ENCODE measurements at regions not wholly inside any gene's neighbourhood (a gene's known extent, or its start where the extent isn't known, plus 50 kb on each side); places are given as distances from the start of the nearest gene placed in this dataset.
"Not testable (repeated sequence)": the region's sequence is repeated elsewhere in the genome, so short reads cannot be mapped to it uniquely, and the experiment has no call there.

GRCh38 chr17:16838287-16838686 lies 133.6 kb downstream of the TNFRSF13B start:
- H3K4me3 ChIP-seq (ENCODE audit: insufficient read length, low read depth); H3K9me3 ChIP-seq (ENCODE audit: insufficient read depth, low read length); H3K27me3 ChIP-seq (ENCODE audit: insufficient read depth, insufficient read length); DNase-seq (ENCODE audit: low read depth, low spot score); H3K36me3 ChIP-seq (ENCODE audit: insufficient read depth, insufficient read length, low read length); H3K4me1 ChIP-seq (ENCODE audit: insufficient read depth, insufficient read length); H3K9ac ChIP-seq (ENCODE audit: insufficient read length, low read depth): not testable (repeated sequence)

- not testable (repeated sequence) for H3K4me1 ChIP-seq (ENCODE audit: insufficient read depth, insufficient read length); H3K4me3 ChIP-seq (ENCODE audit: insufficient read length, low read depth); H3K9me3 ChIP-seq (ENCODE audit: insufficient read depth, low read length); H3K9ac ChIP-seq (ENCODE audit: insufficient read length, low read depth); DNase-seq (ENCODE audit: low read depth, low spot score); H3K27me3 ChIP-seq (ENCODE audit: insufficient read depth, insufficient read length); H3K36me3 ChIP-seq (ENCODE audit: insufficient read depth, insufficient read length, low read length)
These were observed 134.3 kb downstream of the TNFRSF13B start for GRCh38 chr17:16837468-16838266.

GRCh38 chr17:16836315-16836915 lies 135.5 kb downstream of the TNFRSF13B start:
- not testable (repeated sequence) for DNase-seq (ENCODE audit: low read depth, low spot score); H3K9ac ChIP-seq (ENCODE audit: insufficient read length, low read depth); H3K4me1 ChIP-seq (ENCODE audit: insufficient read depth, insufficient read length); H3K36me3 ChIP-seq (ENCODE audit: insufficient read depth, insufficient read length, low read length); H3K9me3 ChIP-seq (ENCODE audit: insufficient read depth, low read length); H3K27me3 ChIP-seq (ENCODE audit: insufficient read depth, insufficient read length); H3K4me3 ChIP-seq (ENCODE audit: insufficient read length, low read depth)

GRCh38 chr17:16833517-16833916 lies 138.4 kb downstream of the TNFRSF13B start:
- not testable (repeated sequence) for H3K36me3 ChIP-seq (ENCODE audit: insufficient read depth, insufficient read length, low read length); H3K9me3 ChIP-seq (ENCODE audit: insufficient read depth, low read length); DNase-seq (ENCODE audit: low read depth, low spot score); H3K9ac ChIP-seq (ENCODE audit: insufficient read length, low read depth); H3K27me3 ChIP-seq (ENCODE audit: insufficient read depth, insufficient read length); H3K4me3 ChIP-seq (ENCODE audit: insufficient read length, low read depth); H3K4me1 ChIP-seq (ENCODE audit: insufficient read depth, insufficient read length)

DNA sequence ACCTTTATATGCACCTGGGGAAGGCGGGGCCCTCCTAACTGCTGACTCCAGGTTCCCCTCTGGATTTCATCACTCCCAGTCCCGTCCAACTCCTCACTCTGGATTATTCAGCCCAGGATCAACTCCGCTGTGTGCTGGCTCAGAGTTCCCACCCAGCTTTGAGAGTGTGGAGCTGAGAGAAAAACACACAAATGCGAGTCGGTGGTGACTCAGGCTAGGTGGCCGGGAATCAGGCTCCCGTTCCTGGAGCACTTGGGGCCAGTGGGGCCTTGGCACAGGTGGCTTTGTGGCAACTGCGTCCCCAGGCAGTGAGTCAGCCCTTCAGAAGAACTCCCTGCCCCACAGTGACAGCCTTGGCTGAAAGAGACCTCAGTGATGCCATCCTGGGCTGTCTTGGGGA lies 139.1 kb downstream of the TNFRSF13B start:
- not testable (repeated sequence) for DNase-seq (ENCODE audit: low read depth, low spot score); H3K4me1 ChIP-seq (ENCODE audit: insufficient read depth, insufficient read length); H3K4me3 ChIP-seq (ENCODE audit: insufficient read length, low read depth); H3K27me3 ChIP-seq (ENCODE audit: insufficient read depth, insufficient read length); H3K36me3 ChIP-seq (ENCODE audit: insufficient read depth, insufficient read length, low read length); H3K9ac ChIP-seq (ENCODE audit: insufficient read length, low read depth); H3K9me3 ChIP-seq (ENCODE audit: insufficient read depth, low read length)

GRCh38 chr17:16832206-16832605 lies 139.7 kb downstream of the TNFRSF13B start:
- not testable (repeated sequence) for DNase-seq (ENCODE audit: low read depth, low spot score); H3K9me3 ChIP-seq (ENCODE audit: insufficient read depth, low read length); H3K27me3 ChIP-seq (ENCODE audit: insufficient read depth, insufficient read length); H3K4me1 ChIP-seq (ENCODE audit: insufficient read depth, insufficient read length); H3K4me3 ChIP-seq (ENCODE audit: insufficient read length, low read depth); H3K9ac ChIP-seq (ENCODE audit: insufficient read length, low read depth); H3K36me3 ChIP-seq (ENCODE audit: insufficient read depth, insufficient read length, low read length)

DNA sequence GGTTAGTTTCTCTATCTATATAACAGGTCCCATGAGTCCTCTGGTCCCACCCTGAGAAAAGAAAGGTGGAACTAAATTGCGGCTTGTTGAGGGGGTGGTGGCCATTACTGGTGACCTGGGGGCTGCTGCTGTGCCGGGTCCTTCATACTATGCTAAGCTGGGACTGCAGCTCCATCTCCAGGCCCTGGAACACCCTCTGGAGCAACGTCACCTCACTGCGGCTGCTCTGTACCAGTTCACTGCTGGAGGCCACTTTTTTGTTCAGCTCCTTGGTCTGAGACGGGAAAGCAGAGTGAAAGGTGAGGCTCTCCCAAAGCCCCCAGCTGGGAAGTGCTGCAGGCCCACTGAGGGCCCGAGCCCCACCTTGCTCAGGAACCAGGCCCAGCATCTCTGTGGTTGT lies 140.7 kb downstream of the CCDC144A start:
- not testable (repeated sequence) for DNase-seq (ENCODE audit: low read depth, low spot score); H3K27me3 ChIP-seq (ENCODE audit: insufficient read depth, insufficient read length)

DNA sequence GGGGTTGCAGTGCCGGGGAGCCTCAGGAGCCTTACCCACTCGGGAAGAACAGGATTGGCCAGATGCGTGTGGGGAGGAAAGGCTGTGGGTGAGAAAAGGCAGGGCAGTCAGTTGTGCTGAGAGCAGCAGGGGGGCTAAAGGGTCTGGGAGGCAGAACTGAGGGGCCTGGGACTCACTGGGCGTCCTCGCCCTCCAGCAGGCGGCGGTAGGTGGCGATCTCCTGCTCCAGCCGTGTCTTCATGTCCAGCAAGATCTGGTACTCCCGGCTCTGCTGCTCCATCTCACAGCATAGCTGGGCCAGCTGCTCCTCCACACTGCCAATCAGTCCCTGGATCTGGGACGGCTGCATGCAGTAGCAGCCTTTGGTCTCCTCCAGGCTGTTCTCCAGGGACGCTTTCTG lies 140.2 kb downstream of the CCDC144A start:
- H3K9ac ChIP-seq (ENCODE audit: insufficient read length, low read depth); H3K4me1 ChIP-seq (ENCODE audit: insufficient read depth, insufficient read length); H3K9me3 ChIP-seq (ENCODE audit: insufficient read depth, low read length); DNase-seq (ENCODE audit: low read depth, low spot score); H3K4me3 ChIP-seq (ENCODE audit: insufficient read length, low read depth); H3K27me3 ChIP-seq (ENCODE audit: insufficient read depth, insufficient read length); H3K36me3 ChIP-seq (ENCODE audit: insufficient read depth, insufficient read length, low read length): not testable (repeated sequence)

More for the DNA sequence above, 140.7 kb downstream of the CCDC144A start:
- H3K9ac ChIP-seq (ENCODE audit: insufficient read length, low read depth); H3K4me3 ChIP-seq (ENCODE audit: insufficient read length, low read depth); H3K9me3 ChIP-seq (ENCODE audit: insufficient read depth, low read length); H3K4me1 ChIP-seq (ENCODE audit: insufficient read depth, insufficient read length); H3K36me3 ChIP-seq (ENCODE audit: insufficient read depth, insufficient read length, low read length): not testable (repeated sequence)

All from NT2/D1 (cell line).